Left renal pelvis (tissue), 4 donors: ENCODE measurements at regions not wholly inside any gene's neighbourhood (a gene's known extent, or its start where the extent isn't known, plus 50 kb on each side); places are given as distances from the start of the nearest gene placed in this dataset.
"Not testable (repeated sequence)": the region's sequence is repeated elsewhere in the genome, so short reads cannot be mapped to it uniquely, and the experiment has no call there.

Source experiments
- DNase-seq, 4 donors: peaks; one replicate each; pipeline ENCODE4 v3.0.0-alpha.2; 2013; ENCODE audit warnings: low read depth in 4 of 4, low spot score in 3 of 4

DNA sequence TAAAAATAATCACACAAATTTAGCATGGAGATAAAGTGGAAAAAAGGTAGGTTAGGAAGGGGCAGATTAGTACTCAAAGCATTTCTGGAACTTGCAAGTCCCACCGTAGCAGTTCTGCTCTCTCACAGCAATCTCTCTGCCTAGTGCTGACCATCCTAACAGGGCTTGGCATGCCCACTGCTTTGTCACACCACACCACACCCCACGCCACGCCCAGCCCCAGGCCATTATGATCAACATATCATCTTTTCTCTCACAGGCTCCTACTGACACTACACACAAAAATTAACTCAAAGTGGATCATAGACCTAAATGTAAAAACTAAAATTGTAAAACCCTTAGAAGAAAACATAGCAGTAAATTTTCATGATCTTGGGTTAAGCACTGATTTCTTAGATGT is 273.7 kb downstream of the DAD1 start:
- DNase-seq, result no peak

GRCh38 chr14:22314183-22314820 is 274.7 kb downstream of the DAD1 start:
- no peak for DNase-seq

GRCh38 chr14:22313172-22313801 is 275.7 kb downstream of the DAD1 start:
- DNase-seq, result no peak

GRCh38 chr14:22311636-22312035 is 277.4 kb downstream of the DAD1 start:
- DNase-seq, result no peak

GRCh38 chr14:22305607-22306006 is 283.4 kb downstream of the DAD1 start:
- no peak for DNase-seq

DNA sequence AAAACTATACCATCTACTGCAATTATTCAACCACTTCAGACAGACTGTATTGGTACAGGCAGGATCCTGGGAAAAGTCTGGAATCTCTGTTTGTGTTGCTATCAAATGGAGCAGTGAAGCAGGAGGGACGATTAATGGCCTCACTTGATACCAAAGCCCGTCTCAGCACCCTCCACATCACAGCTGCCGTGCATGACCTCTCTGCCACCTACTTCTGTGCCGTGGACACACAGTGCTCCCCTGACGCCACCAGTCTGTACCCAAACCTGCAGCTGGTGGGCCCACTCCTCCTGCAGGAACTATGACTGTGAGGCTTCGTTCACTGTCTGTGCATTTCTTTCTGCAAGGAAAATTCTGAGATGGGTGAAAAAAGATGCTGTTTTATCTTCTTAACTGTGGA is 284.7 kb downstream of the DAD1 start:
- no peak for DNase-seq

GRCh38 chr14:22303589-22304195 is 285.3 kb downstream of the DAD1 start:
- DNase-seq, result no peak

DNA sequence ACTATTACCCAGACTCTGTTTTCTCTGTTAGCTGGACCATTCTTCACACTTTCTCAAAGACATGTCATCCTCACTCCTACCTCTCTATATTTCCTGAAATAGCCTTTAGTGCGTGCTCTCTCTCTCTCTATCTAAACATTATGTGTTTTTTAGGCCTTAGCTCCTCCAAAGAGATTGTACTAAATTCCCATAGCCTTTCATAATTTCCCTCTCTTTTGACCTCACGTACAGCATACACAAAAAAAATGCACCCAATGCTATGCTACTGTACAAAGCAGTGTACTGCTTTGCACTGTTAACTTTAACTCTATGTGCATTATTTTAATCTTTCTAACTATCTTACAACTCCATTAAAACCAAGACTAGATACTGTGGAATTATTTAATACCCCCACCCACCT is 288.4 kb downstream of the DAD1 start:
- no peak for DNase-seq

DNA sequence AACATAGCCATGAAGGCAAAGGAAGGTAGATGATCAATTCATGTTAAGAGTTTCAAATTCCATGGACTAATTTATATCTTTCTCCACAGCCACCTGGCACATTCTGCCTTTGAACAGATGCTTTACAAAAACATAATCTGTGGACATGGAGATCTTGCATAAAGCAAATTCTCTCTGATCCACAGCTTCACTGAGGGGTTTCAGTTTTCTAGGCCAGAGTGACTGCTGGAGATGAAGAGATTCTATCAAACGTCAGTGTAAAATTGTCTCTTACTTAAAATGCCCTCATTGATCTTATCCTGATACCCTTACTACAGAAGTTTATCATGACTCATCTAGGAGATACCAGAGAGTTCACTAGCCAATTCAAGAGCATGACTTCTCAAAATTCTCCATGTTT is 291.6 kb downstream of the DAD1 start:
- no peak for DNase-seq

- no peak for DNase-seq
Observed at GRCh38 chr14:22296722-22297121, 292.3 kb downstream of the DAD1 start.

DNA sequence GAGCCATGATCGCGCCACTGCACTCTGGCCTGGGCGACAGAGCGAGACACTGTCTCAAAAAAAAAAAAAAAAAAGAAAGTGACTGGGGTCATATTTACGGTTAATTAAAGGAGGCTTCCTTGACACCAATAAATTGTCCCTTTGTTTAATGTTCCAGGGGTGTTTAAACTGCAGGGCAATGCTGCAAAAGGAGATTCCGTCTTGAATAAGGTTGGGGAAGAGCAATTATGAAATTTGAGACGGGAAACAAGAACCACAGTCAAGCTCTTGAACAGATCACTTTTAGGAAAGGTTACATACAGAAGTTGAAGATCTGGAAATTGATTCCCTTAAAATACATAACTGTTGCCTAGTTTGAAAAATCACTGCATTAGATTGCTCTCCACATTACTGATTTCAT is 292.9 kb downstream of the DAD1 start:
- DNase-seq, result no peak

GRCh38 chr14:22291406-22291805 is 297.6 kb downstream of the DAD1 start:
- no peak for DNase-seq

DNA sequence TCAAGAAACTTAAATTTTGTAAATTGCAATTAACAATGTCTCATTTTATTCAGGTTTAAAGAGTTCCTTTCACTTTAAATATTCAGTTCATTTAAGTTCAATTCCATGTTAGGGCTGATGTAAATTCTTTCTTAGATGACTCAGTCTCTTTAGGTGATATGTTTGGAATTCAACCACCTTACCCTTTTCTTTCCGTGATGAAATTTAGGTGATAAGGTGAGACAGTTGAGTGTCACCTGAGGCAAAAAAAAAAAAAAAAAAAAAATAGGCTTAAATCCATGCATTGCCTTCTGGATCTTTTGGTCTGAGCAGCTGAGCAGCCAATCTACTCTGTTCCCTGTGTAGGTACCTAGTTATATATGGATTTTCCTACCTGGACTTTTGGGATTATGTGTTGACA is 299.5 kb downstream of the DAD1 start:
- DNase-seq, result no peak

DNA sequence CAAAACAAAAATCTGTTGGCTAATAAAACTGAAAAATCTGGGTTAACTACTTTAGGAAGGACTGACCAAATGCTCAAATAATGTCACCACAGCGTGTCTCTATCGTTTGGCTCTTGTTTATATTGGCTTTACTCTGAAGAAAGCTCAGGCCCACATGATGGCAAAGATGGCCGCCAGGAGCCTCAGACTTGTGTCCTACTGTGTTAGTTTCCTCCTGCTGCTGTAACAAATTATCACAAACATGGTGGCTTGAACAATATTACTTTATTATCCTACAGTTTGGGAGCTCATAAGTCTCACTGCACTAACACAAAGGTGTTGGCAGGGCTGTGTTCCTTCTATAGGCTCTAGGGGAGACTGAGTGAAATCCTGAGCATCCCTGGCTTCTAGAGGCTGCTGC is 303.0 kb downstream of the DAD1 start:
- DNase-seq, result no peak

DNA sequence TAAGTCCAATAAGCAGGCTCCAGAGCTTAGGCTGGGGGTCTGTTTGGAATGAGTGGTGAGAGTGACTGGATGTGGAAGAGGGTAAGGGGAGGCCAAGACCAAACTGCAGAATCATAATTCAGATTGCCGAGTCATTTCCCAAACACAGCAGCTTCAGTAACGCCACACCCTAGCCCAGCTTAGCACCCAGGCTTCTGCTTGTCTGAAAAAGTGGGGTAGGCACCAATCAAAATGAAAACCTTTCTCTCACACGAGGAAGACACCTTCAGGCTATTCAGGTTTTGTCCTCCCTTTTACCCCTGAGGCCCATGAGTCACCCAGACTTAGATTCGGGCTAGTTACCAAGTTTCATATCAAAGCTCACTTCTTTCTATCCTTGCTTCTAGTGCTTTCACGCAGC is 306.1 kb downstream of the DAD1 start:
- no peak for DNase-seq

- no peak for DNase-seq
Observed at GRCh38 chr14:22282417-22282816, 306.6 kb downstream of the DAD1 start.

- not testable (repeated sequence) for DNase-seq
Observed at GRCh38 chr14:22281447-22281874, 307.6 kb downstream of the DAD1 start.

DNA sequence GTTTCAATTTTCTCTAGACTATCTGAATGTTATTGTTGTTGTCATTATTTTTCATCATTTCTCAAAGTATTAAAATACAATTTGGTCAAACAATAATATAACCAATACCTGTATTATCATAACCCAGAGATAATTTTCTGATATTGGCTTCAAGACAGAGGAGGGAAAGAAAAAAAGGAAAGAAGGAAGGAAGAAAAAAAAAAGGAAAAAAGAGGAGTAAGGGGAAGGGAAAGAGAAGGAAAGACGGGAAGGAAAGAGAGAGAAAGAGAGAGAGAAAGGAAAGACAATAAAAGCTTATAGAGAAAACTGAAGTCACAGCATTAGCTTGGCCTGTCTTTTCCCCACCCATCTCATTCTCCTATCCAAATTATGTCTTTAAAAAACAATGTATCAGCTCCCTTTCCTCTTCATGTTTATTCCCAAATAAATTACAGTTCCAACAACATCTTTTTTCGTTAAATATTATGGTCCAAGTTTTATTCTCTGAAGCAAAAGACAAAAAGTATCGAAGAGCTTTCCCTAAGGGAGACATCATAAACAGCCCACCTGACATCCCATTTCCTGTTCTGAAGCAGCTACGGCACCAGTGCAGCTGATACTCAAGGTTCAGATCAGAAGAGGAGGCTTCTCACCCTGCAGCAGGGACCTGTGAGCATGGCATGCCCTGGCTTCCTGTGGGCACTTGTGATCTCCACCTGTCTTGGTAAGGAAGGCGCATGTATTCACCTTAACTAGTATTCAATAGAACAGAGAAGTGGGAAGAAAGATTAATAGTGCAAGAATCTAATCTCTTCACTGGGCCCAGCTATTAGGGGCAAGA is 308.3 kb downstream of the DAD1 start:
- DNase-seq, result no peak

GRCh38 chr14:22276913-22277816 is 311.9 kb downstream of the DAD1 start:
- no peak for DNase-seq
